ENCODE measurements at regions not wholly inside any gene's neighbourhood (a gene's known extent, or its start where the extent isn't known, plus 50 kb on each side); places are given as distances from the start of the nearest gene placed in this dataset.

DNA sequence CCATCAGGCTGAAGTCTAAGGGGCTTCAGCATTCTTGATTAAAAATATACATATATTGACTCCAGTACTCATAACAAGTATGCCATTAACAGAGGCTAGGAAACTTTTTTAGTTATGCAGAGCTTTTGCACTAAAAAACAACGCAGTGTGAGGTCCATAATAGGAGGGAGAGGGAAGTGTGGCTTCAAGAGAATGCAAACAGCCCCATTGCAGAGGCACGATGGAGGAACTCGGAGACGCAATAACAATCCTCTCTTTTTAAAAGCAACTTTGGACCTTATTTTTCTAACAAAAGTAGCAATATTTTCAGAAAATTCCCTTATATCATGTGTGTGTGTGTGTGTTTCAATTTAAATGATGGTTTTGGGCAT lies 150.0 kb upstream of the PTCH1 start:
- dilution Hi-C loops (cut with HindIII; ENCODE audit: low sequenced_read_pairs, unreplicated experiment) (no loop called here), in situ Hi-C loops (cut with MboI; ENCODE audit: low sequenced_read_pairs) (no loop called here), intact Hi-C loops (cut with micrococcal nuclease) (no loop called here)
- Histone ChIP-seq H2AK9ac (replicated peaks; ENCODE audit: low read depth, low read length, poor library complexity) (no peak overlapping the region), H3K4me2 (ENCODE audit: low read depth, low read length) (no peak overlapping the region), H2BK20ac (ENCODE audit: low read depth, low read length) (no peak overlapping the region), H3K56ac (ENCODE audit: extremely low read depth, insufficient read depth, low read length) (no peak overlapping the region), H2AK5ac (ENCODE audit: low read depth, low read length) (no peak overlapping the region), H3K4me3 (ENCODE audit: insufficient read depth, low read depth, low read length) (no peak overlapping the region), H4K20me1 (ENCODE audit: insufficient read depth, low read length) (no peaks in the 10 kb centered on the region), H3K79me1 (ENCODE audit: low read depth in 1 of 2, low read length in 2 of 2) (no peaks in the 10 kb centered on the region), H3K27ac (ENCODE audit: insufficient read depth, low read length) (no peak overlapping the region), H3K14ac (replicated peaks; ENCODE audit: low read depth, low read length) (no peak overlapping the region), H3K23ac (ENCODE audit: low read depth, low read length) (no peak overlapping the region), H3K9ac (ENCODE audit: low read depth, low read length) (no peak overlapping the region), H3K9me1 (ENCODE audit: insufficient read depth, low read length) (no peaks in the 10 kb centered on the region), H3K18ac (ENCODE audit: low read depth, low read length) (no peak overlapping the region), H3K36me3 (ENCODE audit: control insufficient read depth, insufficient read depth, low read length) (no peaks in the 10 kb centered on the region), H2BK15ac (ENCODE audit: low read depth, low read length) (no peak overlapping the region), H4K8ac (ENCODE audit: low read depth in 2 of 2, low read length in 2 of 2) (no peak overlapping the region), H3K4me1 (ENCODE audit: control insufficient read depth, insufficient read depth, low read length) (no peaks in the 10 kb centered on the region), H2BK5ac (ENCODE audit: low read depth, low read length, poor library complexity, severe bottlenecking) (no peak overlapping the region), H4K91ac (ENCODE audit: insufficient read depth, low read depth, low read length) (no peak overlapping the region), H3K9me3 (ENCODE audit: control insufficient read depth, insufficient read depth, low read length) (peaks cover under 1% of the 10 kb centered on the region; the same call in 1 of the 2 replicates), H4K5ac (ENCODE audit: low read depth, low read length) (no peak overlapping the region), H2AFZ (replicated peaks; ENCODE audit: low read length, poor library complexity) (no peak overlapping the region), H3K27me3 (ENCODE audit: control insufficient read depth, insufficient read depth, low read length) (peaks cover 10% of the 10 kb centered on the region), H2BK120ac (ENCODE audit: low read depth, low read length) (no peak overlapping the region), H3K4ac (ENCODE audit: low read depth, low read length) (no peak overlapping the region)
- ChIA-PET POLR2A (ENCODE audit: unreplicated experiment) (no interaction called here), CTCF (no interaction called here)
- no TSS peak for BruUV-seq (replicated peaks)
- no peak for ATAC-seq (ENCODE audit: low read depth)
- TF ChIP-seq RCOR1 (IDR thresholded peaks at IDR 0.05; ENCODE audit: insufficient replicate concordance, low read length) (no peak), RAD21 (IDR thresholded peaks at IDR 0.05; ENCODE audit: low read length) (no peak), CTCF (conservative IDR thresholded peaks at IDR 0.05; ENCODE audit: low read depth, low read length) (no peak), POLR2A (IDR thresholded peaks at IDR 0.05; ENCODE audit: low read depth, low read length) (no peak), NFE2L2 (IDR thresholded peaks at IDR 0.05; ENCODE audit: low read depth, low read length) (no peak), MXI1 (IDR thresholded peaks at IDR 0.05; ENCODE audit: borderline replicate concordance, low read depth, low read length) (no peak), MAZ (IDR thresholded peaks at IDR 0.05; ENCODE audit: borderline replicate concordance, low read depth, low read length) (no peak), CEBPB (IDR thresholded peaks at IDR 0.05; ENCODE audit: low read depth, low read length) (no peak)
- WGBS, 2 experiments (ENCODE audit: extremely low coverage in 2 of 2, insufficient read length in 1 of 2) = no CpG with 5 or more reads among the region's 4 CpGs
- no peak for DNase-seq
